ENCODE measurements at regions not wholly inside any gene's neighbourhood (a gene's known extent, or its start where the extent isn't known, plus 50 kb on each side); places are given as distances from the start of the nearest gene placed in this dataset.

- H3K36me3 ChIP-seq (ENCODE audit: insufficient read depth, low read length), result no peaks in the 10 kb centered on the region
- H3K9me3 ChIP-seq (ENCODE audit: control insufficient read depth, insufficient read depth, low read length), result peaks cover 10% of the 10 kb centered on the region; the same call in 1 of the 2 replicates
- no peak overlapping the region for H3K9ac ChIP-seq (ENCODE audit: low read depth, low read length)
- no peaks in the 10 kb centered on the region for H3K4me1 ChIP-seq (ENCODE audit: insufficient read depth, low read length)
Observed at GRCh38 chr11:95570845-95571244, 218.7 kb downstream of the FAM76B start.

- Histone ChIP-seq H3K36me3 (ENCODE audit: insufficient read depth, low read length) (no peaks in the 10 kb centered on the region), H3K4me1 (ENCODE audit: insufficient read depth, low read length) (no peaks in the 10 kb centered on the region), H3K9me3 (ENCODE audit: control insufficient read depth, insufficient read depth, low read length) (peaks cover 10% of the 10 kb centered on the region; the same call in 1 of the 2 replicates), H3K9ac (ENCODE audit: low read depth, low read length) (no peak overlapping the region)
Observed at GRCh38 chr11:95569207-95569606, 220.4 kb downstream of the FAM76B start.

DNA sequence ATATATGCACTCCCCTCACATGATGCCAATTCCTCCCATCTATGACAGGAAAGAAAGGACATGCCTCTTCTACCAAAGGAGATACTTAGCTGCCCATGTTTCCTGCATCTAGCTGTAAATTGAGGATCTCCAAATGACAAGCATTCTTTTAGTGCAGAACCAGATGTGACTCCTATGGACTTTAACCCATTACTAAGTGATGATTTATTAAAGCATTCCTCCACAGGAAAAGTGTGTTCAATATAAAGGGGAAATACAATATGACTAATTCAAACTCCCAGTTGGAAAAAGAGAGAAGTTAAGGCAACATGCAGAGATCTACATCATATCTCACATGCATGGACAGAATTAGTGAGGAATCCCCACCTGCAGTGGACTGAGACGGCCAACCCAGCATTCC is 221.3 kb downstream of the FAM76B start:
- Histone ChIP-seq H3K9ac (ENCODE audit: low read depth, low read length) (no peak overlapping the region), H3K4me1 (ENCODE audit: insufficient read depth, low read length) (no peaks in the 10 kb centered on the region; the same call in 1 of the 2 replicates), H3K9me3 (ENCODE audit: control insufficient read depth, insufficient read depth, low read length) (peaks cover 10% of the 10 kb centered on the region; the same call in 1 of the 2 replicates)

GRCh38 chr11:95567685-95568084 is 221.9 kb downstream of the FAM76B start:
- Histone ChIP-seq H3K9ac (ENCODE audit: low read depth, low read length) (no peak overlapping the region), H3K36me3 (ENCODE audit: insufficient read depth, low read length) (no peaks in the 10 kb centered on the region), H3K9me3 (ENCODE audit: control insufficient read depth, insufficient read depth, low read length) (peaks cover 10% of the 10 kb centered on the region; the same call in 1 of the 2 replicates), H3K4me1 (ENCODE audit: insufficient read depth, low read length) (no peaks in the 10 kb centered on the region; the same call in 1 of the 2 replicates)

More for the DNA sequence above, 221.3 kb downstream of the FAM76B start:
- no peaks in the 10 kb centered on the region for H3K36me3 ChIP-seq (ENCODE audit: insufficient read depth, low read length)

DNA sequence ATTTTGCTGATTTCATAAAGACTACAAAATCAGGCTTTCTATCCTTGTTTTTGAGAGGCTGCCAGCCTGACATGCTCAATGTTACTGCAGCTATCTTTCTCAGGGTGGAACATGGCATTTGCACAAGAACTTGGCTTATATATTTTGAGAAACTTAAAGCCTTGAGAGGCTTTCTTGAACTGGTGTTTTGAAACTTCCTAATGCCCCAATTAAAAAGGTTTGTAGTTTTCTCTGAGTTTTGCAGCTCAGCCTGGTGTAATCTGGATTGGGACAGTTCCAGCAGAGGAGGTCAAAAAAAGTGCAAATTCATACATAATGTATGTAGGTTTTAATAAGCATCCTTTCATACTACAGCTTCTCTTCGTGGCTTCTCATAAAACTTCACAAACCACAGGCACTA is 223.4 kb downstream of the FAM76B start:
- no peak overlapping the region for H3K9ac ChIP-seq (ENCODE audit: low read depth, low read length)
- peaks cover 10% of the 10 kb centered on the region; the same call in 1 of the 2 replicates for H3K9me3 ChIP-seq (ENCODE audit: control insufficient read depth, insufficient read depth, low read length)
- H3K4me1 ChIP-seq (ENCODE audit: insufficient read depth, low read length), result no peaks in the 10 kb centered on the region; the same call in 1 of the 2 replicates
- no peaks in the 10 kb centered on the region for H3K36me3 ChIP-seq (ENCODE audit: insufficient read depth, low read length)

- peaks cover 10% of the 10 kb centered on the region; the same call in 1 of the 2 replicates for H3K9me3 ChIP-seq (ENCODE audit: control insufficient read depth, insufficient read depth, low read length)
- H3K36me3 ChIP-seq (ENCODE audit: insufficient read depth, low read length), result no peaks in the 10 kb centered on the region
- no peak overlapping the region for H3K9ac ChIP-seq (ENCODE audit: low read depth, low read length)
- no peaks in the 10 kb centered on the region; the same call in 1 of the 2 replicates for H3K4me1 ChIP-seq (ENCODE audit: insufficient read depth, low read length)
Observed at GRCh38 chr11:95565724-95566141, 223.8 kb downstream of the FAM76B start.

GRCh38 chr11:95563859-95564258 is 225.7 kb downstream of the FAM76B start:
- Histone ChIP-seq H3K36me3 (ENCODE audit: insufficient read depth, low read length) (no peaks in the 10 kb centered on the region), H3K4me1 (ENCODE audit: insufficient read depth, low read length) (no peaks in the 10 kb centered on the region; the same call in 1 of the 2 replicates), H3K9ac (ENCODE audit: low read depth, low read length) (no peak overlapping the region), H3K9me3 (ENCODE audit: control insufficient read depth, insufficient read depth, low read length) (no peaks in the 10 kb centered on the region)

- no peaks in the 10 kb centered on the region for H3K36me3 ChIP-seq (ENCODE audit: insufficient read depth, low read length)
- no peak overlapping the region for H3K9ac ChIP-seq (ENCODE audit: low read depth, low read length)
- no peaks in the 10 kb centered on the region for H3K9me3 ChIP-seq (ENCODE audit: control insufficient read depth, insufficient read depth, low read length)
- H3K4me1 ChIP-seq (ENCODE audit: insufficient read depth, low read length), result no peaks in the 10 kb centered on the region; the same call in 1 of the 2 replicates
Observed at GRCh38 chr11:95563173-95563572, 226.4 kb downstream of the FAM76B start.

GRCh38 chr11:95562196-95562921 is 227.2 kb downstream of the FAM76B start:
- Histone ChIP-seq H3K36me3 (ENCODE audit: insufficient read depth, low read length) (no peaks in the 10 kb centered on the region), H3K4me1 (ENCODE audit: insufficient read depth, low read length) (no peaks in the 10 kb centered on the region; the same call in 1 of the 2 replicates), H3K9me3 (ENCODE audit: control insufficient read depth, insufficient read depth, low read length) (no peaks in the 10 kb centered on the region), H3K9ac (ENCODE audit: low read depth, low read length) (no peak overlapping the region)

GRCh38 chr11:95559899-95560298 is 229.7 kb downstream of the FAM76B start:
- H3K36me3 ChIP-seq (ENCODE audit: insufficient read depth, low read length), result no peaks in the 10 kb centered on the region
- H3K4me1 ChIP-seq (ENCODE audit: insufficient read depth, low read length), result peaks cover 6% of the 10 kb centered on the region
- H3K9ac ChIP-seq (ENCODE audit: low read depth, low read length), result no peak overlapping the region
- no peaks in the 10 kb centered on the region for H3K9me3 ChIP-seq (ENCODE audit: control insufficient read depth, insufficient read depth, low read length)

- no peaks in the 10 kb centered on the region for H3K9me3 ChIP-seq (ENCODE audit: control insufficient read depth, insufficient read depth, low read length)
- no peak overlapping the region for H3K9ac ChIP-seq (ENCODE audit: low read depth, low read length)
- H3K4me1 ChIP-seq (ENCODE audit: insufficient read depth, low read length), result peaks cover 6% of the 10 kb centered on the region; the same call in 1 of the 2 replicates
- no peaks in the 10 kb centered on the region for H3K36me3 ChIP-seq (ENCODE audit: insufficient read depth, low read length)
Observed at GRCh38 chr11:95557376-95557775, 232.2 kb downstream of the FAM76B start.

DNA sequence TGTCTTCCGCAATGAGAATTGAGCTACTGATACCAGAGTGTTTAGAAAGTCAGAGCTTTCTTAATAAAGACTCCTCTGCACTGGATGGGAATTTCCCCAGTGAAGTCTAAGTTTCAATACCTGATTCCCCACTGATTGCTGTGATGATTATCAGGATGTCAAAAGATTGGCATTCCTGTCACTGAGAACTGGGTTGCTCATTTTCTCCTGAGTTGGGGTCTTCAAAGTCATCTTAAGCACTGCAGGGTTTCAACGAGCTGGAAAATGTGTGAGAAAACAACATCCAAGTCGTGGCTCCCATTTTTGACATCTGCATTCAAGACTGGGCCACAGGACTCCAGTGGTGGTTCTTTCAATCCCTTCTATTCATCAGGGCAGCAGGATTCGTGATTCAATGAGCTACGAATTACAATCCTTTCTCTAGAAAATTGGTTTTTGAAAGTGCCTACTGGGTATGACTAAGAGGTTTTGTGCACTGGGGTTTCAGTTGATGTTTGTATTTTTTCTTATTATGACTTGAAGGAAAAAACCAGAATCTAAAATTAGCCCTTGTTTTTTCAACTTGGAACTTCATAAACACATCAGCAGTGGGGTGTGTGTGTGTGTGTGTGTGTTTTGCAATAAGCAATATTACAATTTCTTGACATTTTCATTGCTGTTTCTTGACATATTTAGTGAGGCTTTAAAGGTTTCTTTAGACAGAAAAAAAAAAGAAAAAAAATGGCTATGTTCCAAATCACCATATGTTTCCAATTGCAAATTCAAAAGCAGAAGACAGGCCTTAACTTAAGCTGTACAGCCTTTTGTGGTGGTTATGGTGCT is 233.0 kb downstream of the FAM76B start:
- Histone ChIP-seq H3K9me3 (ENCODE audit: control insufficient read depth, insufficient read depth, low read length) (no peaks in the 10 kb centered on the region), H3K9ac (ENCODE audit: low read depth, low read length) (no peak overlapping the region), H3K36me3 (ENCODE audit: insufficient read depth, low read length) (no peaks in the 10 kb centered on the region)

DNA sequence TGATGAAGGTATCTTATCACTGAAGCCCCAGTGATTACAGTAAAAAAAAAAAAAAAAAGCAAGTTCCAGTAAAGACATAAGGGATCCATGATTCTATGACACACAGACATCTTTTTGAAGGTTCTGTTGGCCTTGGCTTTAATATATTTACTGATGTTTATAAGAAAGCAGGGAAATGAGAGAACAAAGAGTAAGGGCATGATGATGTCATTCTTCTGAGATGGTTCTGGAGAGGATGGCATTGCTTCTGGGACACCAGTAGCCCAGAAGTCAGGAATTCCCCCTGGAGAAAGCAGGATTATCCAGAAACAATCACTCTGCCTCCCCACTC is 233.6 kb downstream of the FAM76B start:
- H3K9ac ChIP-seq (ENCODE audit: low read depth, low read length), result no peak overlapping the region
- no peaks in the 10 kb centered on the region for H3K36me3 ChIP-seq (ENCODE audit: insufficient read depth, low read length)
- H3K4me1 ChIP-seq (ENCODE audit: insufficient read depth, low read length), result peaks cover 6% of the 10 kb centered on the region; the same call in 1 of the 2 replicates
- no peaks in the 10 kb centered on the region for H3K9me3 ChIP-seq (ENCODE audit: control insufficient read depth, insufficient read depth, low read length)

More for the DNA sequence above, 233.0 kb downstream of the FAM76B start:
- peaks cover 6% of the 10 kb centered on the region; the same call in 1 of the 2 replicates for H3K4me1 ChIP-seq (ENCODE audit: insufficient read depth, low read length)

- no peaks in the 10 kb centered on the region for H3K36me3 ChIP-seq (ENCODE audit: insufficient read depth, low read length)
- H3K9me3 ChIP-seq (ENCODE audit: control insufficient read depth, insufficient read depth, low read length), result no peaks in the 10 kb centered on the region
- H3K9ac ChIP-seq (ENCODE audit: low read depth, low read length), result no peak overlapping the region
- H3K4me1 ChIP-seq (ENCODE audit: insufficient read depth, low read length), result peaks cover 6% of the 10 kb centered on the region; the same call in 1 of the 2 replicates
Observed at GRCh38 chr11:95554911-95555310, 234.7 kb downstream of the FAM76B start.

Data from ES-I3 (cell line).